SK-N-SH treated with all-trans-retinoic acid at 6 μM for 48 hours (cell line): ENCODE measurements at regions not wholly inside any gene's neighbourhood (a gene's known extent, or its start where the extent isn't known, plus 50 kb on each side); places are given as distances from the start of the nearest gene placed in this dataset.

Experiments
- ARNTL ChIP-seq: fragments of 450-650 bp; formaldehyde crosslinking; IDR thresholded peaks from 2 replicates; pipeline ENCODE4 v1.5.0; 2020; ENCODE audit warnings: low read depth, mild to moderate bottlenecking, moderate library complexity, borderline replicate concordance
- BACH2 ChIP-seq: fragments of 250-450 bp; sonication (Bioruptor Pico); IDR thresholded peaks from 2 replicates; pipeline ENCODE4 v1.9.0; 2021; ENCODE audit warnings: mild to moderate bottlenecking, borderline replicate concordance
- CSDC2 ChIP-seq: fragments of 250-450 bp; sonication (Bioruptor Pico); IDR thresholded peaks from 2 replicates; pipeline ENCODE4 v1.5.0; 2020; ENCODE audit warnings: mild to moderate bottlenecking, moderate library complexity
- ISL1 ChIP-seq: fragments of 250-450 bp; sonication (Bioruptor Pico); IDR thresholded peaks from 2 replicates; pipeline ENCODE4 v2.1.2; 2022; ENCODE audit warnings: mild to moderate bottlenecking, moderate library complexity
- OSR1 ChIP-seq: fragments of 250-450 bp; sonication (Bioruptor Pico); IDR thresholded peaks from 2 replicates; pipeline ENCODE4 v1.8.0; 2022; ENCODE audit warnings: moderate library complexity, mild to moderate bottlenecking, inconsistent platforms
- PATZ1 ChIP-seq: fragments of 250-450 bp; sonication (Bioruptor Pico); IDR thresholded peaks from 2 replicates; pipeline ENCODE4 v1.8.0; 2020; ENCODE audit warnings: mild to moderate bottlenecking, moderate library complexity, borderline replicate concordance
- PPARA ChIP-seq: fragments of 250-450 bp; sonication (Bioruptor Pico); IDR thresholded peaks from 2 replicates; pipeline ENCODE4 v1.5.0; 2020; ENCODE audit warnings: mild to moderate bottlenecking, borderline replicate concordance
- RARB ChIP-seq: fragments of 250-450 bp; sonication (Bioruptor Pico); IDR thresholded peaks from 2 replicates; pipeline ENCODE4 v1.8.0; 2021; ENCODE audit warnings: mild to moderate bottlenecking, moderate library complexity
- ZFP3 ChIP-seq: fragments of 250-450 bp; sonication (Bioruptor Pico); IDR thresholded peaks from 2 replicates; pipeline ENCODE4 v1.5.0; 2020; ENCODE audit warnings: mild to moderate bottlenecking, moderate library complexity
- ZFP30 ChIP-seq: fragments of 450-650 bp; formaldehyde crosslinking; IDR thresholded peaks from 2 replicates; pipeline ENCODE4 v1.5.0; 2022; ENCODE audit warnings: mild to moderate bottlenecking, moderate library complexity
- ZNF70 ChIP-seq: fragments of 450-650 bp; formaldehyde crosslinking; IDR thresholded peaks from 2 replicates; pipeline ENCODE4 v1.5.0; 2020; ENCODE audit warnings: mild to moderate bottlenecking, moderate library complexity
- TF ChIP-seq, protein P1 (sequence below): fragments of 250-450 bp; sonication (Bioruptor Pico); IDR thresholded peaks from 2 replicates; pipeline ENCODE4 v1.5.1; 2021; ENCODE audit warnings: mild to moderate bottlenecking, moderate library complexity
- TF ChIP-seq, protein P2 (sequence below): fragments of 250-450 bp; sonication (Bioruptor Pico); IDR thresholded peaks from 2 replicates; pipeline ENCODE4 v1.5.1; 2020; ENCODE audit warnings: low read depth, mild to moderate bottlenecking, moderate library complexity

DNA sequence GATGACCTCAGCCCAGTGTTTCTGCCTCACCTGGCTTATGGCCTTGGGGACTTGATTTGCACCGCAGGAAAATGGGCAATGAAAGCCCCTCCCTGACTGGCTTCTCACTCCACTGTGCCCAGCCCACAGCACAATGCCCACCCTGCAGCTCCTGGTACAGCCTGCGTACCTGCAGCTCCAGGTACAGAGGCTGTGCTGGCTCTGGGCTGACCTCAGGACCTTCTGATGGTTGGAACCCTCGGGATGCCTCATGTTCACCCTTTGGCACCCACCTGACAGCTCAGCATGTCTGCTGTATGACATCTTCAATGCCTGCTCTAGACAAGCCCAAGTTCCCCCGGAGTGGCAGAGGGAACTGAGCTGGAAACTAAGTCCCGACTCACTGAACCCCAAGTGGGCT is 87.1 kb downstream of the ALG10 start:
- no peak for TF ChIP-seq CSDC2 (CRISPR knock-in tag)
- TF ChIP-seq, protein P1, sequence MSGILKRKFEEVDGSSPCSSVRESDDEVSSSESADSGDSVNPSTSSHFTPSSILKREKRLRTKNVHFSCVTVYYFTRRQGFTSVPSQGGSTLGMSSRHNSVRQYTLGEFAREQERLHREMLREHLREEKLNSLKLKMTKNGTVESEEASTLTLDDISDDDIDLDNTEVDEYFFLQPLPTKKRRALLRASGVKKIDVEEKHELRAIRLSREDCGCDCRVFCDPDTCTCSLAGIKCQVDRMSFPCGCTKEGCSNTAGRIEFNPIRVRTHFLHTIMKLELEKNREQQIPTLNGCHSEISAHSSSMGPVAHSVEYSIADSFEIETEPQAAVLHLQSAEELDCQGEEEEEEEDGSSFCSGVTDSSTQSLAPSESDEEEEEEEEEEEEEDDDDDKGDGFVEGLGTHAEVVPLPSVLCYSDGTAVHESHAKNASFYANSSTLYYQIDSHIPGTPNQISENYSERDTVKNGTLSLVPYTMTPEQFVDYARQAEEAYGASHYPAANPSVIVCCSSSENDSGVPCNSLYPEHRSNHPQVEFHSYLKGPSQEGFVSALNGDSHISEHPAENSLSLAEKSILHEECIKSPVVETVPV (CRISPR knock-in tag): no peak
- TF ChIP-seq, protein P2, sequence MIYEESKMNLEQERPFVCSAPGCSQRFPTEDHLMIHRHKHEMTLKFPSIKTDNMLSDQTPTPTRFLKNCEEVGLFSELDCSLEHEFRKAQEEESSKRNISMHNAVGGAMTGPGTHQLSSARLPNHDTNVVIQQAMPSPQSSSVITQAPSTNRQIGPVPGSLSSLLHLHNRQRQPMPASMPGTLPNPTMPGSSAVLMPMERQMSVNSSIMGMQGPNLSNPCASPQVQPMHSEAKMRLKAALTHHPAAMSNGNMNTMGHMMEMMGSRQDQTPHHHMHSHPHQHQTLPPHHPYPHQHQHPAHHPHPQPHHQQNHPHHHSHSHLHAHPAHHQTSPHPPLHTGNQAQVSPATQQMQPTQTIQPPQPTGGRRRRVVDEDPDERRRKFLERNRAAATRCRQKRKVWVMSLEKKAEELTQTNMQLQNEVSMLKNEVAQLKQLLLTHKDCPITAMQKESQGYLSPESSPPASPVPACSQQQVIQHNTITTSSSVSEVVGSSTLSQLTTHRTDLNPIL (CRISPR knock-in tag): no peak
- no peak for TF ChIP-seq PATZ1 (CRISPR knock-in tag)
- TF ChIP-seq ZFP30: no peak
- no peak for TF ChIP-seq OSR1 (CRISPR knock-in tag)
- TF ChIP-seq ZFP3: no peak
- TF ChIP-seq PPARA: no peak
- TF ChIP-seq ARNTL (CRISPR knock-in tag): no peak
- no peak for TF ChIP-seq ZNF70 (CRISPR knock-in tag)
- TF ChIP-seq ISL1 (CRISPR knock-in tag): no peak
- no peak for TF ChIP-seq BACH2 (CRISPR knock-in tag)
- TF ChIP-seq RARB (CRISPR knock-in tag): no peak
